A549 (cell line): ENCODE measurements at regions not wholly inside any gene's neighbourhood (a gene's known extent, or its start where the extent isn't known, plus 50 kb on each side); places are given as distances from the start of the nearest gene placed in this dataset.

Experiments
- CHD4 ChIP-seq: fragments of 200-600 bp; sonication (generic); IDR thresholded peaks from 2 replicates; pipeline ENCODE4 v1.6.1; 2016; ENCODE audit warnings: antibody characterized with exemption, mild to moderate bottlenecking, borderline replicate concordance
- CTCF ChIP-seq: fragments of >200 bp; sonication (Bioruptor Twin); formaldehyde crosslinking; IDR thresholded peaks from 3 replicates; pipeline ENCODE4 v1.5.1; 2016
- EHF ChIP-seq: fragments of 250-450 bp; sonication (Bioruptor Pico); IDR thresholded peaks from 2 replicates; pipeline ENCODE4 v1.5.0; 2020; ENCODE audit warnings: mild to moderate bottlenecking
- HMGXB4 ChIP-seq: fragments of 250-450 bp; sonication (Bioruptor Pico); IDR thresholded peaks from 2 replicates; pipeline ENCODE4 v1.5.0; 2021; ENCODE audit warnings: mild to moderate bottlenecking, moderate library complexity, borderline replicate concordance
- HOXB5 ChIP-seq: fragments of 250-450 bp; sonication (Bioruptor Pico); IDR thresholded peaks from 2 replicates; pipeline ENCODE4 v1.5.0; 2020; ENCODE audit warnings: mild to moderate bottlenecking, moderate library complexity
- KDM1A ChIP-seq: fragments of 200-600 bp; sonication (generic); IDR thresholded peaks from 2 replicates; pipeline ENCODE4 v1.6.1; 2016; ENCODE audit warnings: low read depth, mild to moderate bottlenecking
- MAFK ChIP-seq: fragments of 450-650 bp; IDR thresholded peaks from 2 replicates; pipeline ENCODE4 v1.6.1; 2014; ENCODE audit not compliant: partially characterized antibody
- MAX ChIP-seq: IDR thresholded peaks from 2 replicates; pipeline ENCODE4 v1.6.1; 2012
- PBX3 ChIP-seq: IDR thresholded peaks from 2 replicates; pipeline ENCODE4 v1.6.1; 2012
- POLR2A ChIP-seq: IDR thresholded peaks from 2 replicates; pipeline ENCODE4 v1.6.1; 2012; ENCODE audit warnings: mild to moderate bottlenecking, low read length
- RAD21 ChIP-seq, 2 experiments: fragments of >200 bp in 1 of 2; sonication (Bioruptor Twin) in 1 of 2; formaldehyde crosslinking in 1 of 2; IDR thresholded peaks in 1 of 2; conservative IDR thresholded peaks in 1 of 2; 2 replicates in 1 of 2; 3 replicates in 1 of 2; pipeline ENCODE4 v1.6.1; 2012 to 2018; ENCODE audit warnings: inconsistent platforms in 1 of 2
- REST ChIP-seq: fragments of 200-600 bp; sonication (generic); IDR thresholded peaks from 2 replicates; pipeline ENCODE4 v1.6.1; 2016; ENCODE audit warnings: antibody characterized with exemption, mild to moderate bottlenecking, moderate library complexity
- SMC3 ChIP-seq: fragments of >200 bp; sonication (Bioruptor Twin); formaldehyde crosslinking; IDR thresholded peaks from 3 replicates; pipeline ENCODE4 v1.6.1; 2018; ENCODE audit warnings: inconsistent platforms
- SREBF2 ChIP-seq: fragments of 450-650 bp; IDR thresholded peaks from 2 replicates; pipeline ENCODE4 v1.6.1; 2014; ENCODE audit warnings: mild to moderate bottlenecking, moderate library complexity

GRCh38 chr16:55155815-55156214 is 168.2 kb upstream of the IRX6 start:
- TF ChIP-seq MAFK (no peak), RAD21 (conservative IDR thresholded peaks at IDR 0.05 in 1 of 2, IDR thresholded peaks at IDR 0.05 in 1 of 2) (no peak), CTCF (no peak), CHD4 (no peak), KDM1A (no peak), SREBF2 (no peak), SMC3 (no peak), HOXB5 (CRISPR knock-in tag) (no peak), HMGXB4 (no peak), PBX3 (no peak), EHF (CRISPR knock-in tag) (no peak), REST (no peak), POLR2A (no peak), MAX (no peak)
